Effector memory CD4-positive, alpha-beta T cell (primary cell): ENCODE measurements at regions not wholly inside any gene's neighbourhood (a gene's known extent, or its start where the extent isn't known, plus 50 kb on each side); places are given as distances from the start of the nearest gene placed in this dataset.
"Not testable (repeated sequence)": the region's sequence is repeated elsewhere in the genome, so short reads cannot be mapped to it uniquely, and the experiment has no call there.

Experiments
- DNase-seq, 3 donors: peaks; one replicate each; pipeline ENCODE4 v3.0.0-alpha.2; 2020
- H3K27ac ChIP-seq: 2 replicates; pipeline ENCODE4 v1.7.0; 2013; ENCODE audit warnings: mild to moderate bottlenecking, low read length, moderate library complexity; ENCODE audit not compliant: insufficient read depth, poor library complexity, severe bottlenecking
- H3K27me3 ChIP-seq: replicated peaks from 2 replicates; pipeline ENCODE4 v1.7.0; 2013; ENCODE audit warnings: mild to moderate bottlenecking, low read length; ENCODE audit not compliant: insufficient read depth, control insufficient read depth, poor library complexity, severe bottlenecking
- H3K36me3 ChIP-seq: 2 replicates; pipeline ENCODE4 v1.7.0; 2013; ENCODE audit warnings: mild to moderate bottlenecking, low read length, moderate library complexity; ENCODE audit not compliant: control insufficient read depth, insufficient read depth
- H3K4me1 ChIP-seq: 2 replicates; pipeline ENCODE4 v1.7.0; 2013; ENCODE audit warnings: low read length, mild to moderate bottlenecking; ENCODE audit not compliant: control insufficient read depth, insufficient read depth, poor library complexity, severe bottlenecking
- H3K4me3 ChIP-seq: 2 replicates; pipeline ENCODE4 v1.7.0; 2013; ENCODE audit warnings: low read length, low read depth, mild to moderate bottlenecking; ENCODE audit not compliant: insufficient read depth, poor library complexity, severe bottlenecking
- H3K9me3 ChIP-seq: 2 replicates; pipeline ENCODE4 v1.7.0; 2013; ENCODE audit warnings: mild to moderate bottlenecking, low read length, moderate library complexity; ENCODE audit not compliant: control insufficient read depth

DNA sequence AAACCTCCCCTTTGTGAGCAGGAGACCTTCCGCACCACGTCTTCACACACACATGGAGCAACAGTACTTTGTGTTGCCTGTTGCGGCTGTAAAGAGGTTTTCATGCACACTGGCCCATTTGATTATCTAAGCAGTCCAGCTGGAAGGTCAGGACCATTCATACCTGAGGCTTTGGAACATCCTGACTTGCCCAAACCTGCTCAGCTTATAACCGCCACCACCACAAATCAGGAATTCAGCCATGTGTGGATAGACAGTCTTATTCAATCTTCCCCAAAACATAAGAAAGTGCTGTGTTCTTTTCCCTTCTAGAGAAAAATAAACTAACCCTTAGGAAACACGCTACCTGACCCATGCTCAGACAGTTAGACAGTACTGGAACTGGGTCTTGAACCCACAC, 81.6 kb upstream of the XYLT1 start:
- Histone ChIP-seq H3K36me3 (no peaks in the 10 kb centered on the region), H3K4me3 (no peak overlapping the region), H3K27ac (no peak overlapping the region), H3K9me3 (no peaks in the 10 kb centered on the region), H3K4me1 (no peaks in the 10 kb centered on the region), H3K27me3 (no peaks in the 10 kb centered on the region)
- DNase-seq, result no peak

DNA sequence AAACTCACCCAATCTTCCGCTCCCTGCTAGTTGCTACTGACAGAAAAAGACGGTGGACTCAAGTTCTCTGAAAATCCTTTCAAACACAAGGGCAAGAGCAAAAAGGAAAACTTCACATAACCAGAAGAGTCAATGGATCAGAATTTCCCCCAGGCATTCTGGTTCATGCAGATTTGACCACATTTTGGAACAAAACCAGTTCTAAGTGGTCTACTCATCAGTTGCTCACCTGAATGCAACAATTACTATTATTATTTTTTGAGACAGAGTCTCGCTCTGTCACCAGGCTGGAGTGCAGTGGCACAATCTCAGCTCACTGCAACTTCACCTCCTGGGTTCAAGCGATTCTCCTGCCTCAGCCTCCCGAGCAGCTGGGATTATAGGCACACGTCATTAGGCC, 80.9 kb upstream of the XYLT1 start:
- H3K4me3 ChIP-seq, DNase-seq, H3K36me3 ChIP-seq, H3K4me1 ChIP-seq, H3K9me3 ChIP-seq, H3K27me3 ChIP-seq, H3K27ac ChIP-seq: not testable (repeated sequence)

DNA sequence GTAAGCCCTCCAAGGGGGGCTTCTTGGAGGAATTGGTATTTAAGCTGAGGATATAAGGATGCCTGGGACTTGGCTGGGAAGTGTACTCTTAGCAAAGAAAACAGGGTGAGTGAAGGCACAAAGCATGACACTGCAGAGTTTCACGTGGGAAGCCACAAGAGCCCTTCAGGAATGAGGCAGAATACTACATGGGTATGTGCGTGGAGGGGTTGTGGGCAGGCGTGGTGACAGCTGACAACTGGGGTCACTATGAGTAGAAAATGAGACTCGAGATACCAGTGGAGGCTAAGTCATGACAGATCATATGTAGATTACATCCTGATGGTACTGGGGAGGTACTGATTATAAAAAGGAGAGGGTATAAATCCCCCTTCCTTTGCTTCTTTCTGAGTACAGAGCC, 78.1 kb upstream of the XYLT1 start:
- no peak for DNase-seq
- H3K27ac ChIP-seq, result no peak overlapping the region
- H3K9me3 ChIP-seq, result no peaks in the 10 kb centered on the region
- no peaks in the 10 kb centered on the region for H3K36me3 ChIP-seq
- H3K27me3 ChIP-seq, result no peaks in the 10 kb centered on the region
- no peak overlapping the region for H3K4me3 ChIP-seq
- no peaks in the 10 kb centered on the region for H3K4me1 ChIP-seq

DNA sequence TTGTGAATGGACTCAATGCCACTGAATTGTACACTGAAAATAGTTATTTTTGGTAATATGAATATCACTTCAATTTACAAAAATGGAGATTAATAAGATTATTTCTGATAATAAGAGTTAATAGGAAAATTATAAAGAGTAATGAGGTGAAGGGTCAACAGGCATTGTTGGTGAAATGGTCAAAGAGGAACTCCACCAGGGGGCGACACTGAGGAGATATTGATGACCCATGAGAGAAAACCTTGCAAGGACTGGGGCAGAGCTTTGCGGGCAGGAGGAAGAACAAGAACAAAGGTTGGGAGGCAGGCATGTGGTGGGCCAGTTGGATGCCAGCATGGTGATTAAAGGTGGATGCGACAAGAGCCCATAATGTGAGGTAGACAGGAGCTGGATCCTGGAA, 74.0 kb upstream of the XYLT1 start:
- no peak for DNase-seq
- Histone ChIP-seq H3K27me3 (no peaks in the 10 kb centered on the region), H3K36me3 (no peaks in the 10 kb centered on the region), H3K4me1 (no peaks in the 10 kb centered on the region), H3K27ac (no peak overlapping the region), H3K4me3 (no peak overlapping the region), H3K9me3 (no peaks in the 10 kb centered on the region)

DNA sequence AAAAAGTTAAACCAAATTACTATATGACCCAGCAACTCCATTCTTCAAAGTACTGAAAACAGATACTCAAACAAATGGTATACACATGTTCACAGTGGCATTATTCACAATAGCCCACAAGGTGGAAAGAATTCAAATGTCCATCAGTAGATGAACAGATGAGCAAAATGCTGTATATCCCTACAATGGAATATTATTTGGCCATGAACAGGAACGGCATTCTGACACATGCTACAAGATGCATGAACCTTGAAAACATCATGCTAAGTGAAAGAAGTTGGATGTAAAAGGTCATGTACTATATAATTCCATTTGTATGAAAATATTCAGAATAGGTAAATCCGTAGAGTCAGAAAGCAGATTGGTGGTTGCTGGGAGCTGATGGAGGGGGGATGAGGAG, 73.5 kb upstream of the XYLT1 start:
- Histone ChIP-seq H3K4me1 (no peaks in the 10 kb centered on the region), H3K9me3 (no peaks in the 10 kb centered on the region), H3K27ac (no peak overlapping the region), H3K4me3 (no peak overlapping the region), H3K27me3 (no peaks in the 10 kb centered on the region), H3K36me3 (no peaks in the 10 kb centered on the region)
- DNase-seq, result no peak

DNA sequence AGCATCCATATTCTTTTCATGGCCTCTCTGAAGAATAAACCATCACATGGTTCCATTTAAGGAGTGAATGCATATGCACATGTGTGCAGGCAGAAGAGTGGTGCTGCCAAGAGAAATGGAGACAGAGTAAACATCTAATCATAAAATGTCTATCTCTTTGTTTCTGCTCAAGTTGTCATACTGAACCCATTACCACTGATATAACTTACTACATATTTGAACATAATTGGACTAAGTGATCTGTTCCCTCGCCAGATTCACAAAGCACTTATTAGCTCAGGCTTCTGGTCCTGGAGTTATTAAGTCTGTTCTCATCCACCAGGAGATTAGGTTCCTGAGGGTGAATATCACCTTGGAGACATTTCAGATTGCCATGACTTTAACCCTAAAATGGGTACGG, 72.3 kb upstream of the XYLT1 start:
- H3K9me3 ChIP-seq, result no peaks in the 10 kb centered on the region
- no peaks in the 10 kb centered on the region for H3K4me1 ChIP-seq
- H3K27ac ChIP-seq, result no peak overlapping the region
- H3K36me3 ChIP-seq, result no peaks in the 10 kb centered on the region
- no peaks in the 10 kb centered on the region for H3K27me3 ChIP-seq
- no peak overlapping the region for H3K4me3 ChIP-seq
- no peak for DNase-seq

DNA sequence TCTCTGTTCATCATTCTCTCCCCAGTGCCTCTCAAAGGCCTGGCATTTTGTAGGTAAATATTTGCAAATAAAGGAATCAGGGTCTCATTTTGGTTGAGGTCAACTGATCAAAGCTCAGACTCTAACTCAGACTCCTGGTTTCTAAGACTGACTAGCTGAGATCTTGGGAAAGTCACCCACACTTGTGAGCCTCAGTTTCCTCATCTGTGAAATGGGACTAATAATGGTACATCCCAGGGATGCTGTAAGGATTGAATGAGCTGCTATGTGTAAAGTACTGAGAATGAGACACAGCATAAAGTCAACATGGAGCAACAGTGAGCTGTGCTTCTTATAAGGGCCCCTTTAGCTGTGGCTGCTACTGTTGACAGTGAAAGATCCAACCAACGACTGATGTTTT, 70.6 kb upstream of the XYLT1 start:
- Histone ChIP-seq H3K9me3 (no peaks in the 10 kb centered on the region), H3K36me3 (no peaks in the 10 kb centered on the region), H3K4me3 (no peak overlapping the region), H3K27ac (no peak overlapping the region), H3K27me3 (no peaks in the 10 kb centered on the region), H3K4me1 (no peaks in the 10 kb centered on the region)
- DNase-seq, result no peak

DNA sequence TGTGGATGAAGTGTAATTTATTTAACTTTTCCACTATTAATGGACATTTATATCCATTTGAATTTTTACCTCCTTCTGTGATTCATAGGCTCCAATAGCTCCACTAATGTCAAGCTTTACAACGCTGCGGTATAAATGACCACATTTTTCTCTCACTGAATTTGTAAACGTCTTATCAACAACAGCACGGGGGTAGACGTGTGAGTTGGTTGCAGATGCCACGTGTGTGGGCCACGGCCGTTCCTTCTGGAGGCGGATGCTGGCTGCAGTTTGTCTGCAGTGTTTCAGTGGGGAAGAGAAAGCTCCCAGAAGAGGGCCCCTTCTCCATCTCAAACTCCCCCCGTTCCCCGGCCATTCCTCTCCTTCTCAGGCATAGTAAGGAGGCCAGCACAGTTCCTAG, 68.2 kb upstream of the XYLT1 start:
- Histone ChIP-seq H3K4me3 (no peak overlapping the region), H3K36me3 (no peaks in the 10 kb centered on the region), H3K27ac (no peak overlapping the region), H3K27me3 (no peaks in the 10 kb centered on the region), H3K9me3 (no peaks in the 10 kb centered on the region), H3K4me1 (no peaks in the 10 kb centered on the region)
- no peak for DNase-seq

DNA sequence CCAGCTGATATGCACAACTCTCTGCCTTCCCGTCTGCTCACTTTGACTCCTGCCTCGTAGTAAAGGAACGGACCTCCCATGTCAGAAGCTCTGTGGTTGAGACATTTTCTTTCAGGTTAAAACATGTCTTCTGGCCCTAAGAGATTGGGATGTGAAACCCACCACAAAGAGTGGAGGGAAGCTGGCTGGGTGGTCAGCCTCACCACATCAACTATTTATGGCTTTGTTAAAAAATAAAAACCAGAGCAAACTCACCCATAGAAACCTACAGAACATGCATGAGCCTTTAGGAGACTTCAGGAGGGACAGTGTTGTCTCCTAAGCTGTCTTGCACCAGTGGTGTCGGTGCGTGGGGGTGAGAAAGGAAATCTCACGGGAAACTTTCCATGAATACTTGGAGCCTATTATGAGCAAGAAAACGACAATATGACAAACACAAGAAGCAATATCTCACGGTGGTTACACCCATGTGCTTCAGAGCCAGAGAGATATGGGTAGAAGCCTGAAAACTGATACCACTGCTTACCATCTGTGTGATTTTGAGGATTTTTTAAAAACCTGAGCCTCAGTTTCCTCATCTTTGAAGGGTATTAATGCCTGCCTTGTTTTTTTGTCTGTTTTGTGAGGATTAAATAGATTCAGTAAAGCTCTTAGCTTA, 61.7 kb upstream of the XYLT1 start:
- no peak overlapping the region for H3K4me3 ChIP-seq
- no peak overlapping the region for H3K27ac ChIP-seq
- H3K9me3 ChIP-seq, result no peaks in the 10 kb centered on the region
- H3K27me3 ChIP-seq, result no peaks in the 10 kb centered on the region
- H3K4me1 ChIP-seq, result no peaks in the 10 kb centered on the region
- no peaks in the 10 kb centered on the region for H3K36me3 ChIP-seq
- no peak for DNase-seq

DNA sequence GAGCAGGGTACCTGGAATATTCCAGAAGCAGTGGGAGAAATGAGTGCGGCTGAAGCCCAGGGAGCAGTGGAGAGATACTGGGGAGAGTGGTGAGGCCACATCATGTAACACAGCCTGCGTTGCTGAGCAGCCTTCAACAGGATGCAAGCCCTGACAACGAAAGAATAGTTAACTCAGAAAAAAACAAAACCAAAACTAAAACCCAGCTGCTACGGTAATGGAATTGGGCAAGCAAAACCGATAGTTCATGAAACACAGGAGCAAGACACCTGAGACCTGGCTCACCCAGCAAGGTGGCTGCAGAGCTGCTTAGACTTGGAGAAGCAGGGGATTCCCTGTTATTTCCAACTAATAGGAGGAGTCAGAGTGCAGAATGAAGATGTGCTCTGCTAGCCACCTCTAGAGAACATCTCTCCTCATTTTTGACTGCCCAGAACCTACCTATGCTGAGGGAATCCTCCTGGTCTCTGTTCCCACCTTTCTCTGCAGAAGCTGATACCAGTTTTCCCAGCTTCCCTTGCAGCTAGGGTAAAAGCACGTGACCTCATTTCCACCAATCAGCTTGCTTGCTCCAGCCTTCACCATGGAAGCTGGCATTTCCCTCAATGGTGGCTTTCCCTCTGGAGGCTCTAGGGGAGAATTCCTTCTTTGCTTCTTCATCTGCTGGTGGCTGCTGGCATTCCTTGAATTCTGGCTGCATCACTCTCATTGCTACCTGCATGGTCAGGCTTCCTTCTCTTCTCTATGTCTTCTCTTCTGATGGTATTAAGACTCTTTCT, 59.4 kb upstream of the XYLT1 start:
- H3K4me1 ChIP-seq, result no peaks in the 10 kb centered on the region
- no peaks in the 10 kb centered on the region for H3K27me3 ChIP-seq
- H3K36me3 ChIP-seq, result no peaks in the 10 kb centered on the region
- peak overlapping the region; percentile 43 for H3K27ac ChIP-seq
- DNase-seq, result no peak
- H3K9me3 ChIP-seq, result no peaks in the 10 kb centered on the region
- peak overlapping the region; percentile 58 for H3K4me3 ChIP-seq
